ENCODE measurements at regions not wholly inside any gene's neighbourhood (a gene's known extent, or its start where the extent isn't known, plus 50 kb on each side); places are given as distances from the start of the nearest gene placed in this dataset.

DNA sequence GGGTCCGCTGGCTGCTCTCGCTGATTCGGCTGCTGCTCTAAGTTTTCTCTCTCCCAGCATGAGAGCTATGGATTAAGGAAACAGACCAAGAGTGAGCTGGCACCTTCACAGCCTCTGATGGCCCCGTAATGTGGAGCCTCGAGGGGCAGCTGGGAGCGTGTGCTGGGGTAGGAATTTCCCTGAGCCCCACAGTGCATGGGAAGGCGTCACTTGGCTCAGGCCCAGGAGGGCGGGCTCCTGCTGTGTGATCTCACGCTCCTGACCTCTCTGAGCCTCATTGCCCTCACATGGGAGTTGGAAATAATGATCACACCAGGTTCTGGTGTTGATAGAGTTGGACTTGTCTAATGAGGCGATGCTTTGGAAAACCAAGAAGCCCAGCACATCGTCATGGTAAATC, 238.6 kb upstream of the CRY1 start:
- H4K20me1 ChIP-seq (replicated peaks; ENCODE audit: control insufficient read depth, extremely low read depth, insufficient read depth, low read length): no peaks in the 10 kb centered on the region
- FAIRE-seq (no peak), DNase-seq (ENCODE audit: low read depth, low spot score) (no peak)
- no peak overlapping the region for H3K27ac ChIP-seq (ENCODE audit: insufficient read depth, low read depth, low read length)
- no peak overlapping the region for H2AFZ ChIP-seq (ENCODE audit: low read depth, low read length)
- intact Hi-C loops (cut with micrococcal nuclease): no loop called here
- H3K36me3 ChIP-seq (ENCODE audit: control insufficient read depth in 2 of 2, extremely low read depth in 1 of 2, insufficient read depth in 2 of 2, low read length in 2 of 2): no peaks in the 10 kb centered on the region
- no peak overlapping the region for H3K9ac ChIP-seq (replicated peaks; ENCODE audit: extremely low read depth, insufficient read depth, low read length)
- H3K4me2 ChIP-seq (ENCODE audit: insufficient read depth, low read length): no peak overlapping the region
- H3K4me3 ChIP-seq (replicated peaks in 1 of 3; ENCODE audit: insufficient read depth in 1 of 3, low read depth in 1 of 3, low read length in 3 of 3): no peak overlapping the region
- ChIA-PET POLR2A (no interaction called here), CTCF (interaction anchor here (1.2 kb wide), 1 partner anchor 200 kb away, joined by 4 read pairs; no protein-coding TSS in a partner anchor)
- H3K27me3 ChIP-seq (ENCODE audit: control insufficient read depth in 2 of 2, insufficient read depth in 2 of 2, low read length in 2 of 2): peaks cover 0 to 3% of the 10 kb centered on the region in 2 experiments
- no TSS peak for BruUV-seq (replicated peaks)
- TF ChIP-seq EZH2 (IDR thresholded peaks at IDR 0.05; ENCODE audit: borderline replicate concordance, low read depth, low read length, severe bottlenecking): no peak
- no peak for TF ChIP-seq GATA2 (IDR thresholded peaks at IDR 0.05; ENCODE audit: insufficient read depth, insufficient read length, low read depth, low read length)
- no peaks in the 10 kb centered on the region for H3K9me3 ChIP-seq (replicated peaks; ENCODE audit: control insufficient read depth, insufficient read depth, low read length)
- H3K4me1 ChIP-seq (ENCODE audit: control insufficient read depth, extremely low read depth, insufficient read depth, low read length): peaks cover 9% of the 10 kb centered on the region
- H3K79me2 ChIP-seq (ENCODE audit: control insufficient read depth, insufficient read depth, low read length): no peaks in the 10 kb centered on the region
- H3K9me1 ChIP-seq (replicated peaks; ENCODE audit: control insufficient read depth, extremely low read depth, insufficient read depth, low read length): no peaks in the 10 kb centered on the region
- dilution Hi-C loops (cut with MboI; ENCODE audit: extremely low pct_ligation_motif_present, low sequenced_read_pairs): no loop called here

GRCh38 chr12:107332743-107333142, 239.4 kb upstream of the CRY1 start:
- no TSS peak for BruUV-seq (replicated peaks)
- no peak overlapping the region for H3K9ac ChIP-seq (replicated peaks; ENCODE audit: extremely low read depth, insufficient read depth, low read length)
- H3K79me2 ChIP-seq (ENCODE audit: control insufficient read depth, insufficient read depth, low read length): no peaks in the 10 kb centered on the region
- FAIRE-seq (no peak), DNase-seq (ENCODE audit: low read depth, low spot score) (no peak)
- no peaks in the 10 kb centered on the region for H4K20me1 ChIP-seq (replicated peaks; ENCODE audit: control insufficient read depth, extremely low read depth, insufficient read depth, low read length)
- intact Hi-C loops (cut with micrococcal nuclease): no loop called here
- H3K27me3 ChIP-seq (ENCODE audit: control insufficient read depth in 2 of 2, insufficient read depth in 2 of 2, low read length in 2 of 2): peaks cover 0 to 3% of the 10 kb centered on the region in 2 experiments
- ChIA-PET CTCF (no interaction called here), POLR2A (no interaction called here)
- H3K9me3 ChIP-seq (replicated peaks; ENCODE audit: control insufficient read depth, insufficient read depth, low read length): no peaks in the 10 kb centered on the region
- no peaks in the 10 kb centered on the region for H3K9me1 ChIP-seq (replicated peaks; ENCODE audit: control insufficient read depth, extremely low read depth, insufficient read depth, low read length)
- H3K27ac ChIP-seq (ENCODE audit: insufficient read depth, low read depth, low read length): no peak overlapping the region
- H3K4me2 ChIP-seq (ENCODE audit: insufficient read depth, low read length): no peak overlapping the region
- peaks cover 9% of the 10 kb centered on the region for H3K4me1 ChIP-seq (ENCODE audit: control insufficient read depth, extremely low read depth, insufficient read depth, low read length)
- no peak overlapping the region for H3K4me3 ChIP-seq (replicated peaks in 1 of 3; ENCODE audit: insufficient read depth in 1 of 3, low read depth in 1 of 3, low read length in 3 of 3)
- H3K36me3 ChIP-seq (ENCODE audit: control insufficient read depth in 2 of 2, extremely low read depth in 1 of 2, insufficient read depth in 2 of 2, low read length in 2 of 2): no peaks in the 10 kb centered on the region
- H2AFZ ChIP-seq (ENCODE audit: low read depth, low read length): no peak overlapping the region
- dilution Hi-C loops (cut with MboI; ENCODE audit: extremely low pct_ligation_motif_present, low sequenced_read_pairs): no loop called here
- TF ChIP-seq JUN (IDR thresholded peaks at IDR 0.05; ENCODE audit: borderline replicate concordance, insufficient read depth, insufficient read length, low read depth) (no peak), MYC (IDR thresholded peaks at IDR 0.05; ENCODE audit: low read depth, low read length) (no peak), EZH2 (IDR thresholded peaks at IDR 0.05; ENCODE audit: borderline replicate concordance, low read depth, low read length, severe bottlenecking) (no peak), MAX (IDR thresholded peaks at IDR 0.05; ENCODE audit: insufficient read depth, insufficient read length) (no peak), POLR2A (IDR thresholded peaks at IDR 0.05; ENCODE audit: low read depth, low read length) (no peak), POLR2AphosphoS5 (IDR thresholded peaks at IDR 0.05; ENCODE audit: insufficient read depth, low read depth, low read length) (no peak), CTCF (IDR thresholded peaks at IDR 0.05; ENCODE audit: extremely low read depth in 1 of 2, insufficient read depth in 1 of 2, low read depth in 1 of 2, low read length in 2 of 2) (no peak), FOS (IDR thresholded peaks at IDR 0.05; ENCODE audit: borderline replicate concordance, insufficient read depth, low read length) (no peak)
